GM21576 (cell line): ENCODE measurements at regions not wholly inside any gene's neighbourhood (a gene's known extent, or its start where the extent isn't known, plus 50 kb on each side); places are given as distances from the start of the nearest gene placed in this dataset.

Source experiments
- ATAC-seq: cut with Tn5 transposase; IDR thresholded peaks from one replicate; pipeline ENCODE4 v1.9.1; 2021; ENCODE audit warnings: mild to moderate bottlenecking, moderate library complexity; ENCODE audit not compliant: unreplicated experiment

DNA sequence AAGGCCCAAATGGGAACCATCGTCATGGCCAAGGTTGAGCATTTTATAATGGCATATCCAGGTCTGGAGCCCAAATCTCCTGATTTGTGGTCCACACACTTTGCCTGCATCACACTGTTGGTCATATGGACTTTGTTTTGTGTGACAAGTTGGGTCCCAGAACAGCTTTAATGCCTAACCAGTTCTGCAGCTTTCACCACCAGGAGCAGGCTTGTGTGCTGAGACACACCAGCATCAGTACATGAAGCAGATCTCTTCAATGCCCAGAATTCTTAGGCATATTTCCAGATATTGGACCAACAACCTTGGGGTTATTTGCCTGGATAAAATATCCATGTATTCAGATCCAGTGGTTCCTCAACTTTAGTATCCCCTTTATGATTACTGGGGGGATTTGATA, 371.3 kb downstream of the FBXW7 start:
- ATAC-seq = no peak

DNA sequence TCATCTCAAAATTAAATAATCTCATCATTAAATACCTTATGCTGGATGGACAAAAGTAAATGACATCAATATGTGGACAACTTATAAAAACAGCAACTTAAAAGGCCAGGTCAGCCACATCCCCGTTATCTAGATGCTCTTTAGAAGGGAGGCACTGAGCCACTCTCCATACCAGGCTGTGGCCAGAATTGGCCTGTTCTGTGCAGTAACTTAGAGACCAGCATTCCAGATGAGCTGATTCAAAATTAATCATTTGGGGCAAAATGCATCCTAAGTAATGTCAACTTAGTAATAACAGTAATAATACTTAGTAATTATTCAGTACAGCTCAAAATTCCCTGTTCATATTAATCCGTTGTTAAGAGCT, 373.6 kb downstream of the FBXW7 start:
- no peak for ATAC-seq

DNA sequence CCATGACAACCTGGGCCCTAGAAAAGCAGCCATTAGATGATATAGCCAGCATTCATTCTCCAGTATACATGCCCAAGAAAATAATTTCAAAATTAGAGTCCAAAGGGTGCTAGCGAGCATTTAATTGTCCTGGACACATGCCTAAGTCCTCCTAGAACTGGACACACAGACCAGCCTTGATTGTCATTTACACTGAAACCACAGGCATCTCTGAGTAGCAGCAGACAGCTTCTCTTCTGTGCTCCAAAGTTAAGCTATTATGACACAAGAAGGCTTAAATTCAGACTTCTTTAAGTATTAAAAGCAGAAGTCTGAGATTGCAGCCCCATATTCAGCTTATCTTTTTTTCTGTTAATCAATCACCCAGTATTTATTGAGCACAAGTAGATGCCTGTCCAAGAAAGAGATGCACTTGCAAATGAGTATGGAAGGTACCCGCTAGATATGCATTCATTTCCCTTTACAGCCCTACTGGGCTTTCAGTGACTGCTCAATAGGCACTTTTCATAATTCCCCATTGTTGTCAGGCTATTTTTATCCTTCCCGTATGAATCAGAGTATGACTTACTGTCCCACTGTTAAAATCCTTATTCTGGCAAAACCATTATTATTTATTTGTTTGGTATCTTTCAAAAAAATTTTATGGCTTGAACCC, 374.1 kb downstream of the FBXW7 start:
- ATAC-seq = no peak

DNA sequence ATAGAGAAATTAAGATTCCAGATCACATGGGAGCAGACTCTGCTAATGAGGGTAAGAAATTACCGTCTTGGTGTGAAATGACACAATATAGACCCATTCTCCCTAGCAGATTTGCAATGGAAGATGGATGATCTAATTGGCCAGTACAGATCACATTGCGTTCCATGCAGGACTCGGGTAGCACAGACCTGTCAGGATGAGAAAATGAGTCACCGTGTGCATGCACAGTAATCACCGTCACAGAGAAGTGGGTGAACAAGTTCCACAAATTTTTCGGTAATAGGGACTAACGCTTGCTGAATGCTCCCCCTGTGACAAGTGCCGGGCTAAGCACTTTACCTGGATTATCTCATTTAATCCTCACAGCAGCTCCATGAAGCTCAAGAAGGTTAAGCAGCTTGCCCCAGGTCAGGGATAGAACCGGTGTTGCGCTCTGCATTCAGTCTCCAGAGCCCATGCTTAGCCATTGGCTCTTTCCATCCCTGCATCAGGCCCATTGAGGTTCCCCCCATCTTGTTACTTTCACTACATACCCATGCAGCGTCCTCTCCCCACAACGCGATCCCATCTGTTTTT, 375.6 kb downstream of the FBXW7 start:
- no peak for ATAC-seq

DNA sequence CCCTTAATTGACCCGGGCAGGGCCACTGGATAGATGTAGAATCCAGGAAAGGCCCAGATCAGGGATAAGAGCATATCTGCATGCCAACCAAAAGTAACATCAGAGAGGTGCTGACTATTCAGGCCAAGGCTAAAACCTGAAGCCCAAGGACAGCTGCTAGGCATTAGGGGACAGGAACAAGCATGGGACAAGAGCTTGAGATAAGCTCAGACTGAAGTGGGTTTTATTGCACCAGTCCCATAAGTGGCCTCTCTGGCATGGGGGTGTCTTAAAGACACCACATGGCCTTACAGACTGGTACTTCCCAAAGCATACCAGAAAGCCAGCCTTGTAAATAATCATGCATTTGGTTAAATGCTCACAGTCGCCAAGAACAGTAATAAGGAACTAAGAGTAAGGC, 376.1 kb downstream of the FBXW7 start:
- ATAC-seq = no peak

DNA sequence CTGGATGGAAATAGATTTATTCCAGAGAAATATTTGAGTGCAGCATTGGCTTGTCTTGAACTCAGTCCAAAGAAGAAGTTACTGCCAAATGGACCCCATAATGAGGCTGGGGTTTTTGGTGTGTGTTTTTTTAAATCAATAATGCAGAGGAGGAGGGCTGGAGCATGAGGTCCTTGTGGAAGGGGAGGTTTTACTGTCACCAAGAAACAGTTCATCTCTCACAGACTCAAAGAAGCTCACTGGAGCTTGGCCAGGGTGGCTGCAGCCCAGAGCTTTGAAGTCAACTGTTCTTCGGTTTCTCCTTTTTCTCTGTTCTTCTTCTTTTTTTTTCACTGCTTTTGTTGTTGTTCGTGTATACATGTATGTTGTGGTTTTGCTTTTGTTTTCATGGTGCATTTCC, 377.7 kb downstream of the FBXW7 start:
- ATAC-seq = no peak

DNA sequence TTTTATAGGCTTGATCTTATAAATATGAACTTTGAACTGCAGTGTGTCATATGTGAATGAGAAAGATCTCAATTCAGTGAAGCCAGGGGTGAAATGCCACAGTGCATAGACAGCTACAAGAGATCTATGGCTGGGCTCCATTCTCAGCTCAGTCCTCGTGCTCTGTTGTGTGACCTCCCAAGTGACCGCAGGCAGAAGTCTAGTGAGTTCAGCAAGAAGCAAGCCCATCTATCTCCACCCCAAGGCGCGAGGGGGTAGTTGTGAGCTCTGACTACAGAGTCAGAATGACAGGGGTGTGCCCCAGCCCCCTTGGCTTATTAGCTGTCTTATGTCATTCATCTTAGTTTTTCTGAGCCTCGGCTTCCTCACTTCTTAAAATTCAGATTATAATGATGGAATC, 378.3 kb downstream of the FBXW7 start:
- ATAC-seq = no peak

DNA sequence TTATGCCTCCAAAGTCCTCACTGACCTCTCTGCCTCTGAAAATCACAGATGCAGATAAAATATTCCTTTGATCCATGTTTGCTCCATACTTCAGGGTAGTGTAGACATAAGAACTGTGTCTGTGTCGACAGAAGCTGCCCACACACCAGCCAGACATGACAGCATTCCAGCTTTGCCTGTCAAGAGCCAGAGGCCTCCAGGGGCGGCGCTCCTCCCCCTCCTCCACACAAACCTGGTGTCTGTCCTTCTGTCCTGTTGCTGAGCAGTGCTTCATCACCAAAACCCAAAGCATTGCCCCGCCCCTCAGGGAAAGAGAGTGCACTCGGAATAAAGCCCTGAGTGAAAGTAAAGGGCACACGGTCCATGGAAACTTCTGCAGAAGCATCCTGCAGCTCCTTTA, 379.4 kb downstream of the FBXW7 start:
- no peak for ATAC-seq

DNA sequence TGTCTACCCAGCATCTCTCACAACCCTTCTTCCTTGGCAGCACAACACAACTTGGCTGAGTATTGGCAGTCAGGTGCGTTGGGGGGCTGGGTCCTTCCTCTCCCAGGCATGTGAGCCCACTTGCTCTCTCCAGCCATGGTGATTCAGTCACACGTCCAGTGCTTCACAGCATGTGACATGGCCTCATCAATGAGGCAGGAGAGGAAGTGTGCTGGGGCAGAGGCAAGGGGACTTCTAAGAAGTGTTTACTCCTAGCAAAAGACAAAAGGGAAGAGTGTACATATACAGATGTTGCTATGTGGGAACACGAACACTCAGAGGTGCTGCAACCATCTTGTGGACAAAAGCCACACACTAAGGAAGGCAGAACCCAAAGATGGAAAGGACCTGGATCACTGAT, 380.8 kb downstream of the FBXW7 start:
- ATAC-seq = no peak

DNA sequence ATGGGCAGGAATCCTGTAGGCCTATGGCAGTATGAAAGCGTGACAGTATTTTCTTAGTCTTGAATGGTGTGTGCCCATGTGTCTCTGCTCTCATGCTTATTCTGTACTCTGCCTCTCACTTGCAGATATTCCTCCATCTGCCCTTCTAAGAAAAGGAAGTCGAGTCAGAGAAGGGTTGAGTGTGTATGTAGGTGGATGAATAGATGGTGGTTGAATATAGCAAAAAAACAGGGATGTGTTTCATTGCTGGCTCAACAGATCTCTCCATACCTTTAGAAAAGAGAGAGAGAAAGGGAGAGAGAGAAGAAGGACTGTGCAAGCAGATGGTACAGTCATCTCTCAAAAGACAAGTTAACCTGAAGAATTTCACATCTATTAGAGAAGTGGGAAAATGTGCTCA, 381.5 kb downstream of the FBXW7 start:
- no peak for ATAC-seq

DNA sequence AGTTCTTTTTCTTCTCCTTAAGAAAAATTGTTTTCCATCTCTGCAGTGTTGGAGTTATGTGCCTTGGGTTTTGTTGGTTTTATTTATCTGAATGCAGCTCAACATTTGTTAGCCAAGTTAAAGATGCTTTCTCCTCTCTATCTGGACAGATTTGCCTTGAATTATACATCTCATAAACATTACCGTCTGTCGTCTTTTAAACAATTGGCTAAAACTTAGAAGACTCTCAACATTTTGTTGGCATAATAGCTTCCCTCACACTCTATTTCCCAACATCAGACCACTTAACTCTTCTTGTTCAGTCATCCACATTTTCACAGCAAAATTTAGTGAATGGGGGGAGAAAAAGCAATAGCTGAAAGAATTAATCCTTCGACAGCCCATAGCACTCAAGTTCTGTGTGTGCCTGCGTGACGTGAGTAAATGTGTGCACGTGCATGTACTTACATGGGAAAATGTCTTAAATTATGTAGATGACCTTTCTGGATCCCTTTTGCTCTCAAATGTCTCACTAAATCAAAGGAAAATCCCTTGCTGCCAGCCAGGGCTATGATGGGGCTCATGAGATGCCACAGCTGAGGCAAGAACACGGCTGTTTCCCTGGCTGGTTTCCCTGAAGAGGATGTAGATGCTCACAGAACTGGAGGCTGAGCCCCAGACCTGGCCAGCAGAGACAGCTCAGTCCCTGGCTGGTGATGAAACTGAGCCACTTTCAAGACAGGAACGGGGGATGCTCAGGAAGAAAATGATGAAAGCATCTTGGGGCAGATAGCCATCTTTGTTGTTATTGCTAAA, 382.2 kb downstream of the FBXW7 start:
- ATAC-seq = no peak

DNA sequence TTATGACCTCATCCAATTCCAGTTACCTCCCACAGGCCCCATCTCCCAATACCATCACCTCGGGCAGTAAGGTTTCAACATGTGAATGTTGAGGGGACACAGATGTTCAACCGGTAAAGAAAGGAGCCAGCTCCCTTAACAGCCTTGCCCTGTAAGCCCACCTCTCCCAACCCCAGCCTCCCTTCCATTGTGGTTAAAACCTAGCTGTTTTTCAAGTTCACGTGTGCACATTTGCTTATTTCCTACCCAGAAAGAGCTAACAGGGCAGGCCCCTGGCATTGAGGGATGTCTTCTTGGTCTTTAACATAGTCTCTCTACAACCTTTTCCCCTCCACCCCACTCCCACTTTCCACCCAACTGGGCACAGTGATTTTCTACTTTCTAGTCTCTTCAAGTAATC, 385.7 kb downstream of the FBXW7 start:
- no peak for ATAC-seq

DNA sequence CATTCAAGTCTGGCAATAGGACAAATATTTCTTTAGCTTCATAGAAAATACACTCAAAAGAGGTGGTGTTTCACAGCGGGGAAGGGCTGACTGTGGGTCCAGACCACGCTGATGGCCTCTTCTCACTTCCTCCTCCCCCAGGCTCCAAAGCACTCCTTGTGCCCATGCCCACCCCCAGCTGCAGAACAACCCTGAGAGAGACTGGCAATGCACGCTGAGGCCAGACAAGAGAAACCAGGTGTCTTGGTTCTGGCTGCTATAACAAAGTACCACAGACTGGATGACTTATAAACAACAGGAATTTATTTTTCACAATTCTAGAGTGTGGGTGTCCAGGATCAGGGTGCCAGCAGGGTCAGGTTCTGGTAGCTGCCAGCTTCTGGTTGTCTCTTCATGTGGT, 386.1 kb downstream of the FBXW7 start:
- ATAC-seq = no peak

DNA sequence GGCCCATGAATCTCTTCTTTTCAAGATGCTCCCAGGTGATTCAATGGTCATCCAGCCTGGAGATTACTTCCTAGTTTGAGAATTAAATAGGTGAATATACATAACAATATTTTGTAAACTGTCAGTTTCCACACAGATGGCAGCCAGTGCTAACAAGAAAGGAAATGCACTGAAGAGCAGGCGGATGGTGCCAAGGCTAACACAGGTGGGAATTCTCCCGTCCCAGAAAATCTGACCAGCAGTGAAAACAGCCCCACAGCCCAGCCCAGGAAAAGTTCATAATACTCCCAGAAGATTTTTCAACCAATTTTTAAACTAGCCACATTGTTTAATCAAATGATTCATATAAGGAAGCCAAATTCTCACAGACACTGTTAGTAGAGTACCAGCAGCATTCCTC, 387.2 kb upstream of the GATB start:
- ATAC-seq = no peak

DNA sequence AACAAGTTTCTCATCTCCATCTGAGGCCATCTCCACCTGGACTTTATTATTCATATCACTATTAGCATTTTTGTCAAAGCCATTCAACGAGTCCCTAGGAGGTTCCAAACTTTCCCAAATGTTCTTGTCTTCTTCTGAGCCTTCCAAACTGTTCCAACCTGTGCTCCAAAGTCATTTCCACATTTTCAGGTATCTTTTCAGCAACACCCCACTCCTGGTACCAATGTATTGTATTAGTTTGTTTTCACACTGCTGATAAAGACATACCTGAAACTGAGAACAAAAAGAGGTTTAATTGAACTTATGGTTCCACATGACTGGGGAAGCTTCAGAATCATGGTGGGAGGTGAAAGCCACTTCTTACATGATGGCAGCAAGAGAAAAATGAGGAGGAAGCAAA, 385.4 kb upstream of the GATB start:
- ATAC-seq = no peak

DNA sequence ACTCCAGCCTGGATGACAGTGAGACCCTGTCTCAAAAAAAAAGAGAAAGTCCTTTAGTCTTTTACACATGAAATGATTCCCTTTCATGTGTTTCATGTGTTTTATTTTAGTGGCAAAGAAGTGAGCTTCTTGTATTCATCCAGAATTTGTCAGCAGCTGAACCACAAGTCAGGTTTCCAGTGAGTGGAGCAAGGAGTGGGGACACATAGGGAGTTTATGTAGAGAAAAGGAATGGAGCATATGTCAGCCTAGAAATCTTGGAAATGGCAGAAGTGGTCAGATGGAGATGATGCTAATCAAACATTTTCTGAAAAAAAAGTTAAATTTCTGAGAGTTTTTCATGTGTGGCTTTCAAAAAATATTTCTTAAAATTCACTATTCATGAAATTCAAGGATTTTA, 383.0 kb upstream of the GATB start:
- ATAC-seq = no peak

DNA sequence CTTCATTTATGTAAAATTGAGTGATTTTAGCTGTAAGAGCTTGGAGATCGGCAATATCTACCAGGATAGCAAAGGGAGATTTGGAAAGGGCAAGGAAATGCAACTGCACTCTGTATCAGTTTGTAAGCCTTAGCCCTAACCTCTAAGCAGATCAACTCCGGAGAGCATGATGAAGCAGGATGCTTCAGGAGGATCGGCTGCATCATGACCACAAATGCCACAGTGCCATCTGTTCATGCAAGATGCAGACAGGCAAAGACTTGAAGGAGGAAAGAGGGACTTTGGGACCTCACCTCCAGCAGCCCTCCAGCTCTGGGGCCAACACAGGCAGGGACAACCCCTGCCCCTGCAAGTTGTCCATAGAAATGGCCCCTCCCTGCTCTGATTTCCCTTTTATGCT, 377.6 kb upstream of the GATB start:
- no peak for ATAC-seq

DNA sequence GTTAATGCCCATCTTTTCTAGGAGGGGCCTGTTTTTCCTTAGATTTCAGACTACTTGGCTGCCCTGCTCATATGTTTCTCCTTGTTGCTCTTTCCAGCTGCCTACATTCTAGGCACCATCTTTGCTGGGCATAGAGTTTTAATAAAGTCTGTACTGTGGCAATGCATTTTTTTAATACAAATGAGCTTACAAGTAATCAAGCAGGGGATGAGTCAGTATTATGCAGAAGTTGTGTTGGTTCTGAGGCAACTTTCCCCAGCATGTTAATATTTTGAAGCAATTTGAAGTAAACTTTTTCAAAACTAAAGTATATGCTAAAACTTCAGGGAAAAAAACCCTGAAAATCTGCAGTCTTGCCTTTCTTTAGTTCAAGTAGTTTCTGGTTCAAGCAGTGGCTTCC, 372.0 kb upstream of the GATB start:
- ATAC-seq = no peak

DNA sequence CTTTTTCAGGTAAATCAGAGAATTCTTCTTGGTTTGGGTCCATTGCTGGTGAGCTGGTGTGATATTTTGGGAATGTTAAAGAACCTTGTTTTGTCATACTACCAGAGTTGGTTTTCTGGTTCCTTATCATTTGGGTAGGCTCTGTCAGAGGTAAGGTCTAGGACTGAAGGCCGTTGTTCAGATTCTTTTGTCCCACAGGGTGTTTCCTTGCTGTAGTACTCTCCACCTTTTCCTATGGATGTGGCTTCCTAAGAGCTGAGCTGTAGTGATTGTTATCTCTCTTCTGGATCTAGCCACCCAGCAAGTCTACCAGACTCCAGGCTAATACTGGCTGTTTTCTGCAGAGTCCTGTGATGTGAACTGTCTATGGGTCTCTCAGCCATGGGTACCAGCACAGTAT, 367.5 kb upstream of the GATB start:
- no peak for ATAC-seq

DNA sequence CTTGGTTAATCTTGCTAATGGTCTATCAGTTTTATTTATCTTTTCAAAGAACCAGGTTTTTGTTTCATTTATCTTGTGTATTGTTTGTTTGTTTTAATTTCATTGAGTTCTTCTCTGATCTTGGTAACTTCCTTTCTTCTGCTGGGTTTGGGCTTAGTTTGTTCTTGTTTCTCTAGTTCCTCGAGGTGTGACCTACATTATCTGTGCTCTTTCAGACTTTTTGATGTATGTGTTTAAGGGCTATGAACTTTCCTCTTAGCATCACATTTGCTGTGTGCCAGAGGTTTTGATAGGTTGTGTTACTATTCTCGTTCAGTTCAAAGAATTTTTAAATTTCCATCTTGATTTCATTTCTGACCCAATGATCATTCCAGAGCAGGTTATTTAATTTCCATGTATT, 365.4 kb upstream of the GATB start:
- ATAC-seq = no peak

DNA sequence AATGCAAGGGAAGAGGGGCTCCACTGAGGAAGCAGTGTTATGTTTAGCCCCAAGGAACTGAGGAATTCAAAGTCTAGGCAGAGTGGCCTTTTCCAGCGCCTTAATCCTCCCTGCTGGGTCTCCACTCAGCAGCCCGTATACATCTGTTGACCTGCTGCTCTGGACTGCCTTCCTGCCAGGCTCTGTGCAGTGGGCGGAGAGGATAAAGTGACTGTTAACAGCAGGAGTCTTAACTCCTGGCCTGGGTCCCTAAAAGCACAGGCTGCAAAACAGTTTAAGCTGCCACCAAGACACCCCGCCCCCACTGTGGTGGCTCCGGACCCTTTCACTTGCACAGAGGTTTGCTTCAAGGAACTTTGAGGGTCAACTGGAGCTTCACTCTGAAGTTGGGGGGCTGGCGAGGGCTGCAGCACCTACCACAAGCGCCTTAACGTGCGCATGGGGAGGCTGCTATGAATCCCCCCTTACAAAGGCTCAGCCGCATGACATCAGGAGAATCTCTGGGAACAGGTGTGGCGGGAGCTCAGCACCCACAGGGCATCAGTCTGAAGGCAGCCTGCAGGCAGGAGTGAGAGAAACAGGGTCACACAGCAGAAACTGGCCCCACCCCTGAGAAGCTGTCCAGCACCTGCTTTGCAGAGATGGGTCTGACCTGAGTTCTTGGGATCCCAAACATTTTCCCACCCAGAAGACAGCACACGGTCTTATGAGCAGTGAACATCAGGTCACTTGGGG, 358.2 kb upstream of the GATB start:
- ATAC-seq = no peak

DNA sequence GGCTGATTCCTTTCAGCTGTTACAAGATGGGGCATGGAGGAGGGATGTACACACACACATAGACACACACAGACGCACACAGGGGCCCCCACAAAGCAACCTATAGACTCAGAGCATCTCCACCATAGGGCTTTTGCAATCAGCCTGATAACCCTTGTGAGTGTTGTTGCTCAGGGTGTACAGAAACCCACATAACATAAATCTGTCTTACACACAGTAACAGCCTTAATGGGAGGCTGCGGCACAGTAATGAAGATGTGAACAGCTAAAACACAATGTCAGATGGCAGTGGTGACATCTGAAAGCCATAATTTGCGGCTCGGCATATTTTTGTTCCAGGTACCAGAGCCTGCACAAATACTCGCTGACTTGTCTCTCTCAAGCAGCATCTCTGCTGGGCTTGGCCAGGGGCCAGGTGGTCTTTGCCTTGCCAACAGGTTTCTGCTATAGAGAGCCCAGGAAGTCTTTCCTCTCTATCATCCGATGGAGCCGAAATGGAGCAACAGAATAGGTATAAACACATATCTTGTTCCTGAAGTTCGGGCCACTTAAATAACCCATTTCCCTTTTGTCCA, 357.2 kb upstream of the GATB start:
- ATAC-seq = no peak
